T-helper 2 cell treated with Interferon-gamma antibody and Interleukin-4, amounts not matched to agents 5 μg/mL and 100 μg/mL, for 36 hours (primary cell): ENCODE measurements at regions not wholly inside any gene's neighbourhood (a gene's known extent, or its start where the extent isn't known, plus 50 kb on each side); places are given as distances from the start of the nearest gene placed in this dataset.

Experiments used
- DNase-seq: peaks from one replicate; pipeline ENCODE4 v3.0.0; 2021; ENCODE audit warnings: low spot score
- H3K27ac Mint-ChIP-seq: one replicate; pipeline ENCODE4 v1.8.0; 2021; ENCODE audit warnings: mild to moderate bottlenecking, mixed read lengths
- H3K27me3 Mint-ChIP-seq: one replicate; pipeline ENCODE4 v1.8.0; 2021; ENCODE audit warnings: low read depth, mixed read lengths
- H3K36me3 Mint-ChIP-seq: one replicate; pipeline ENCODE4 v1.8.0; 2021; ENCODE audit warnings: low read depth, mixed read lengths
- H3K4me1 Mint-ChIP-seq: one replicate; pipeline ENCODE4 v1.8.0; 2021; ENCODE audit warnings: low read depth, mixed read lengths
- H3K4me3 Mint-ChIP-seq: one replicate; pipeline ENCODE4 v1.8.0; 2022; ENCODE audit warnings: mild to moderate bottlenecking, moderate library complexity, mixed read lengths
- H3K9me3 Mint-ChIP-seq: one replicate; pipeline ENCODE4 v1.8.0; 2021; ENCODE audit warnings: mixed read lengths

DNA sequence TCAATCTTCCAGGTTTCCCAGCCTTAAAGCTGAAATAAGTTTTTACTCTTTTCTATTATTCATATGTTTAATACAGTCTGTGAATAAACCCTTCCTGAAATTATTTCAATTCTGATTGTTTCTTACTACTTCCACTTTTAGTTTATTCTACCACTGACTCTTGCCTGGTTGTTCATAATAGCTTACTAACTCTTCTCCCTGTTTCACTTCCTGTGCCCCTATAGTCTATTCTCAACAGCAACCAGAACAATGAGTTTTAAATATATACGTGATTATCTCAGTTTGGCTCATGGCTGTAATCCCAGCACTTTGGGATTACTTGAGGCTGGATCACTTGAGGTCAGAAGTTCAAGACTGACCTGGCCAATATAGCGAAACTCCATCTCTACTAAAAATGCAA lies 408.0 kb upstream of the SPOCK3 start:
- Mint-ChIP-seq H3K27me3 (no peaks in the 10 kb centered on the region), H3K36me3 (no peaks in the 10 kb centered on the region), H3K27ac (no peak overlapping the region), H3K9me3 (no peaks in the 10 kb centered on the region), H3K4me3 (no peak overlapping the region), H3K4me1 (no peaks in the 10 kb centered on the region)
- DNase-seq = no peak

- Mint-ChIP-seq H3K4me1 (no peaks in the 10 kb centered on the region), H3K4me3 (no peak overlapping the region), H3K36me3 (no peaks in the 10 kb centered on the region), H3K27ac (no peak overlapping the region), H3K27me3 (no peaks in the 10 kb centered on the region), H3K9me3 (peaks cover 3% of the 10 kb centered on the region)
- no peak for DNase-seq
Observed at GRCh38 chr4:167645358-167645757, 411.1 kb upstream of the SPOCK3 start.

DNA sequence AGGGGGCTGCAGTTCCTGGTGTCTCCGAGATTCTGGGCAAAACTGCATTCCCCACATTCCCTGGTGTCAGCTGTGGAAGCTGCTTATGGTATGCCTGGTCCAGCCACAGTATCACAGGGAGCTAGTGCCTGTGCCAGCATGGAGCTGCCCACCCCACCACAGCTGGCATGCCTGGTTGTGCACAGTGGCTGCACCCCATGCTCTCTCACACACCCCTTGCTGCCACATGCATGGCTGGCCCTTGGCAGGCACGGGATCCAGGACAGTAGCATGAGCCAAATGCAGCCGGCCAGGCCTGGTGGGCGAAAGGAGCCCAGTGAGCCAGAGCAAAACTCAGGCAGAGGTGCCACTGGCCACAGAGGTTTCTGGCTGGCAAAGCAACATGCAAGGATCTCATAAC lies 418.0 kb upstream of the SPOCK3 start:
- no peaks in the 10 kb centered on the region for H3K36me3 Mint-ChIP-seq
- no peak overlapping the region for H3K4me3 Mint-ChIP-seq
- peaks cover 3% of the 10 kb centered on the region for H3K9me3 Mint-ChIP-seq
- H3K27ac Mint-ChIP-seq = no peak overlapping the region
- no peak for DNase-seq
- no peaks in the 10 kb centered on the region for H3K4me1 Mint-ChIP-seq
- no peaks in the 10 kb centered on the region for H3K27me3 Mint-ChIP-seq

- no peak for DNase-seq
- Mint-ChIP-seq H3K4me1 (no peaks in the 10 kb centered on the region), H3K4me3 (no peak overlapping the region), H3K27ac (no peak overlapping the region), H3K36me3 (no peaks in the 10 kb centered on the region), H3K27me3 (no peaks in the 10 kb centered on the region), H3K9me3 (peaks cover 9% of the 10 kb centered on the region)
Observed at GRCh38 chr4:167688660-167689142, 403.6 kb upstream of the ANXA10 start.

DNA sequence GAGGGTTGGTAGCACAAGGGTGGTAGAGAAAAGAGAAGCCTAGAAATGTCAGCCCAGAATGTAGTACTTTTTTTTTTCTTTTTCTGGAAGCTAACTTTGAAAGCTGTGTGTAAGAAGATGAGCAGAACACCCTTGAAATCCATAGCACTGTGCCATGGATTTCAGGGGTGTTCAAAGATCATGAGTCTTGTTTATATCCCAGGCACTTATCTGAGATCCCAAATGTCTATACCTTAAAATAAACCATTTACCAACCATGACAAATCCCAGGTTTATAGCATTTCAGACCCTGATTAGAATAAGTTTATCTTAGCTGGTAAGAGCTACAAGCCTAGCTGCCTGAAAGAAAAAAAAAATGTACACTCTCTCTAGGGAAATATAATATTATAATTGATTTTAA lies 389.9 kb upstream of the ANXA10 start:
- H3K4me1 Mint-ChIP-seq = no peaks in the 10 kb centered on the region
- no peaks in the 10 kb centered on the region for H3K27me3 Mint-ChIP-seq
- no peaks in the 10 kb centered on the region for H3K36me3 Mint-ChIP-seq
- no peak for DNase-seq
- H3K4me3 Mint-ChIP-seq = no peak overlapping the region
- no peak overlapping the region for H3K27ac Mint-ChIP-seq
- H3K9me3 Mint-ChIP-seq = no peaks in the 10 kb centered on the region

DNA sequence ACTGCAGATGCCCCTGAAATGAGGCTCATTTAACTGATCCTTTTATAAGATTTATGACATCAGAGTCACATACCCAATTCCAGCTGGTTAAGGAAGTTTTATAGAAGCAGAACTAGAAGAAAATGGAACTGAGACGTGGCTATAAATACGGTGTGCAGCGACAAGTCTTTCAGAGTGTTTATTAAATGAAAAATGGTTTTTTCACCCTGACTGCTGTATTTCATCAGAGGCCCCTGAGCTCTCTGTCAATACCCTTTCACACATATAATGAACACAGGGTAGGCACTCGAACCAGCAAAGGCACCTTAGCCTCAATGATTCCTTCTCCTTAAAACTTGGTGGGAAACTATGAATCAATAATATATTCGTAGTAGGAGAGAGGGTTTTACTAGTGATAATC lies 380.8 kb upstream of the ANXA10 start:
- no peaks in the 10 kb centered on the region for H3K27me3 Mint-ChIP-seq
- H3K27ac Mint-ChIP-seq = no peak overlapping the region
- H3K36me3 Mint-ChIP-seq = no peaks in the 10 kb centered on the region
- H3K4me1 Mint-ChIP-seq = no peaks in the 10 kb centered on the region
- DNase-seq = no peak
- H3K9me3 Mint-ChIP-seq = no peaks in the 10 kb centered on the region
- H3K4me3 Mint-ChIP-seq = no peak overlapping the region

DNA sequence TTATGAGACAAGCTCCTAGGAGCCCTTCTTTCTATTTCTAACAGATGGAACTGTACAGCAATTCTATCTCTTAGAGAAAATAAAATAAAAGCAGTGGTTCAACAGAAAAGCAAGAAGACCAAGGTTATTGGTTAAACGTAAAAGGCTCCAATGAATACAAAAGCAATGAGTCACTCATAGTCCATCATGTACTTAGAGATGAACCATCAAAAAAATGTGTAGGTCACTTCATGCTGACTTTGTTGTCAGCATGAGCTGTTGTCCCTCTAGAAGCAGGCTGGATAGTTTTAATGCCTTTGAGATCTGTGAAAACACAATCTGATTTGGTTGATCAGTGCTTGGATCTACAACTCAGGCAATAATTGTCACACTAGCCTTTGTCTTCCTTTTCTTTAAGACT lies 378.6 kb upstream of the ANXA10 start:
- no peak for DNase-seq
- H3K36me3 Mint-ChIP-seq = no peaks in the 10 kb centered on the region
- no peak overlapping the region for H3K27ac Mint-ChIP-seq
- H3K4me3 Mint-ChIP-seq = no peak overlapping the region
- no peaks in the 10 kb centered on the region for H3K9me3 Mint-ChIP-seq
- H3K27me3 Mint-ChIP-seq = no peaks in the 10 kb centered on the region
- H3K4me1 Mint-ChIP-seq = no peaks in the 10 kb centered on the region

- no peak for DNase-seq
- H3K4me3 Mint-ChIP-seq = no peak overlapping the region
- H3K27me3 Mint-ChIP-seq = no peaks in the 10 kb centered on the region
- H3K4me1 Mint-ChIP-seq = no peaks in the 10 kb centered on the region
- no peak overlapping the region for H3K27ac Mint-ChIP-seq
- no peaks in the 10 kb centered on the region for H3K36me3 Mint-ChIP-seq
- no peaks in the 10 kb centered on the region for H3K9me3 Mint-ChIP-seq
Observed at GRCh38 chr4:167715176-167715575, 377.2 kb upstream of the ANXA10 start.

GRCh38 chr4:167717495-167717894 lies 374.8 kb upstream of the ANXA10 start:
- no peaks in the 10 kb centered on the region for H3K9me3 Mint-ChIP-seq
- DNase-seq = no peak
- H3K4me3 Mint-ChIP-seq = no peak overlapping the region
- H3K27me3 Mint-ChIP-seq = no peaks in the 10 kb centered on the region
- no peaks in the 10 kb centered on the region for H3K36me3 Mint-ChIP-seq
- H3K27ac Mint-ChIP-seq = no peak overlapping the region
- H3K4me1 Mint-ChIP-seq = no peaks in the 10 kb centered on the region

GRCh38 chr4:167721617-167722486 lies 370.5 kb upstream of the ANXA10 start:
- Mint-ChIP-seq H3K4me1 (no peaks in the 10 kb centered on the region), H3K27ac (no peak overlapping the region), H3K4me3 (no peak overlapping the region), H3K9me3 (peaks cover 9% of the 10 kb centered on the region), H3K36me3 (no peaks in the 10 kb centered on the region), H3K27me3 (no peaks in the 10 kb centered on the region)
- DNase-seq = no peak

DNA sequence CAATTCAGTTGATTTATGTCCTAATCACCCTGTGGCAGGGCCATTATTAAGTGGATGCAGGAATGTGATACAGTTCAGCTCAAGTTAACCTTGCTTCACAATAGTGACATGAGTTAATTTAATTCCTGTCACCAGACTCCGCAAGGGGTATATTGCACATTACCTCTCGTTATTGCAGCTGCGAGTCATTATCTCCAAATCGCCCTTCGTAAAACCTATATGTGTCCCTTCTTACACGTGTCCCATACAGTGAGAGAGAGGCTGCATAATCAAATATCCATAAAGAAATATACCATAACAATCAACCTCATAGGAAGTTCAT lies 369.9 kb upstream of the ANXA10 start:
- H3K27me3 Mint-ChIP-seq = no peaks in the 10 kb centered on the region
- H3K9me3 Mint-ChIP-seq = peaks cover 9% of the 10 kb centered on the region
- DNase-seq = no peak
- no peaks in the 10 kb centered on the region for H3K4me1 Mint-ChIP-seq
- H3K27ac Mint-ChIP-seq = no peak overlapping the region
- H3K4me3 Mint-ChIP-seq = no peak overlapping the region
- no peaks in the 10 kb centered on the region for H3K36me3 Mint-ChIP-seq

DNA sequence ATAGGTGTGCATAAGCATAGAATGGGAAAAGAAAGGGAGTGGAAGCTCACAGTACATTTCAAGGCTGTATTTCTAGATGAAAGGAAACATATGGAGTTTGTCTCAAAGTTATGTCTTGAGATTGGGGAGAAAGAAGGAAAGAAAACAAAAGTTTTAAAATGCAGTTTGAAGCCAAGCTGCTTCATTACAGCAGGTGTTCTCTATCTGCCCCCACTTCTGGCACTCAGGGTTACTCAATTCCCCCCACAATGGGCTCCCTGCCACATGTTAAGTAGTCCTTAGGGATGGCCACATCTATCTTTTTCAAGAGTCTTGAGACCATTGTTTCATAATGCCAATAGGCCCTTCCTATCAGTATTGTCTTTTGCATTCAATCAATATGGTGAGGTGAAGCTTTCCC lies 367.4 kb upstream of the ANXA10 start:
- DNase-seq = no peak
- Mint-ChIP-seq H3K36me3 (no peaks in the 10 kb centered on the region), H3K4me3 (no peak overlapping the region), H3K27me3 (no peaks in the 10 kb centered on the region), H3K27ac (no peak overlapping the region), H3K4me1 (no peaks in the 10 kb centered on the region), H3K9me3 (peaks cover 18% of the 10 kb centered on the region)

DNA sequence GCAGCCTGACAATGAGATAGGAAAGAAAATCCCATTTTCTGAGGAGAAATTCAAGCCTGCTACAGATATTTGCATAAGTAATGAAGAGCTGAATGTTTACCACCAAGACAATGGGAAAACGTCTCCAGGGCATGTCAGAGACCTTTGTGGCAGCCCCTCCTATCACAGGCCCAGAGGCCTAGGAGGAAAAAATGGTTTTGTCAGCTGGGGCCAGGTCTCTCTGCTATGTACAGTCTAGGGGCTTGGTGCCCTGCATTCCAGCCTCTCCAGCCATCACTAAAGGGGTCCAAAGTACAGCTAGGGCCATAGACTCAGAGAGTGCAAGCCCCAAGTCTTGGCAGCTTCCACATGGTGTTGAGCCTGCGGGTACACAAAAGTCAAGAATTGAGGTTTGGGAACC lies 361.6 kb upstream of the ANXA10 start:
- H3K4me1 Mint-ChIP-seq = no peaks in the 10 kb centered on the region
- DNase-seq = no peak
- no peak overlapping the region for H3K4me3 Mint-ChIP-seq
- H3K27ac Mint-ChIP-seq = no peak overlapping the region
- H3K27me3 Mint-ChIP-seq = no peaks in the 10 kb centered on the region
- peaks cover 46% of the 10 kb centered on the region for H3K9me3 Mint-ChIP-seq
- H3K36me3 Mint-ChIP-seq = no peaks in the 10 kb centered on the region

GRCh38 chr4:167745024-167745687 lies 347.2 kb upstream of the ANXA10 start:
- peaks cover 4% of the 10 kb centered on the region for H3K9me3 Mint-ChIP-seq
- no peaks in the 10 kb centered on the region for H3K27me3 Mint-ChIP-seq
- no peak for DNase-seq

More at GRCh38 chr4:167745024-167745687, 347.2 kb upstream of the ANXA10 start:
- Mint-ChIP-seq H3K36me3 (no peaks in the 10 kb centered on the region), H3K4me3 (no peak overlapping the region), H3K4me1 (no peaks in the 10 kb centered on the region), H3K27ac (no peak overlapping the region)
